ENCODE measurements at regions not wholly inside any gene's neighbourhood (a gene's known extent, or its start where the extent isn't known, plus 50 kb on each side); places are given as distances from the start of the nearest gene placed in this dataset.
"Not testable (repeated sequence)": the region's sequence is repeated elsewhere in the genome, so short reads cannot be mapped to it uniquely, and the experiment has no call there.

DNA sequence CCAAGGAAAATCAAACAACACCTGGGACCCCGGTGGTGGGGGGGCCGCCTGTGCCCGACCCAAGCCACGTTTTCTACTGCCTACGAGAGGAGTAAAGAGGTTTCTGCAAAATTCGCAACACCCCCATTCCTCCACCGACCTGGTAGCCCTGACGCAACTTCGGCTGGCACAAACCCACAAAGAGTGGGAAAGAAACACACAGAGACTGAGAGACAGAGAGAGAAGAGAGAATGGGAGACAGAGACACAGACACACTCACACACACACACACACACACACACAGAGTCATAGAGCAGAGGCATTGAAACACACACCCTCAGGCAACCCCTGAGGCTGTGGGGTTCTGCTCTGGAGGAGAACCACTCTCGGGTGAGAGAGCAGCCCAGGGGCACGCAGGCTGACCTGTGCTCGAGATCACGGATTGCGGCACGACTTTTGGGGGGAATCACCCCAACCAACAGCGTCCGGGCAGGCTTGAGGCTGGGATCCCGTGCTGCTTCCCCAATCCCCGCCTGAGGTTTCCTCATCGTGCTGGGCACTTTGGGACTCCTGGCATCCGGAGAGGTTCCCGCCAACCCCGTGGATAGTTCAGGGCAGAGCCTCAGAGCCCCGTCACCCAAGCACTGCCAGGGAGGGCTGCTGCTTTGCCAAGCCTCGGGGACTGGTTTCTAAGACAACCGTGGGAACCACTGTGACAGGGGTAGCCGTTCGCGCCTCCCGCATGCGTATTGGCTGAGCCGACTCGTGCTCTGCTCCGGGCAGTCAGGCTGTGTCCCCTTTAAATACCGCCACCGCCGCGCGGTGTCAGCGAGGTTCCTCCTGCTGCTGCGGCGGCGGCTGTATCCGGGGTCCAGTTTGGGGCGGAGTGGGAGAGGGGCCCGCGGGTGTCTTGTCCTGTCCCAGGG, 682.4 kb upstream of the TPTE start:
- Histone ChIP-seq H3K36me3 (ENCODE audit: control insufficient read depth in 2 of 3, insufficient read depth in 3 of 3, low read length in 3 of 3) (no peaks in the 10 kb centered on the region), H3K27ac (ENCODE audit: low read depth in 2 of 2, low read length in 2 of 2) (no peak overlapping the region), H3K4me3 (ENCODE audit: low read length in 3 of 3) (no peak overlapping the region), H3K9me3 (ENCODE audit: control insufficient read depth in 2 of 3, insufficient read depth in 1 of 3, low read length in 3 of 3) (peaks cover 0 to 8% (median 0%) of the 10 kb centered on the region in 3 donors), H3K27me3 (ENCODE audit: control insufficient read depth, insufficient read depth, low read length) (no peaks in the 10 kb centered on the region), H3K4me1 (ENCODE audit: control insufficient read depth in 2 of 3, insufficient read depth in 2 of 3, low read depth in 1 of 3, low read length in 3 of 3) (no peaks in the 10 kb centered on the region), H3K9ac (ENCODE audit: low read length in 3 of 3) (no peak overlapping the region)
- peak in 2 of 5 donors; percentile 41 to 89 for DNase-seq
- TF ChIP-seq, protein P1, sequence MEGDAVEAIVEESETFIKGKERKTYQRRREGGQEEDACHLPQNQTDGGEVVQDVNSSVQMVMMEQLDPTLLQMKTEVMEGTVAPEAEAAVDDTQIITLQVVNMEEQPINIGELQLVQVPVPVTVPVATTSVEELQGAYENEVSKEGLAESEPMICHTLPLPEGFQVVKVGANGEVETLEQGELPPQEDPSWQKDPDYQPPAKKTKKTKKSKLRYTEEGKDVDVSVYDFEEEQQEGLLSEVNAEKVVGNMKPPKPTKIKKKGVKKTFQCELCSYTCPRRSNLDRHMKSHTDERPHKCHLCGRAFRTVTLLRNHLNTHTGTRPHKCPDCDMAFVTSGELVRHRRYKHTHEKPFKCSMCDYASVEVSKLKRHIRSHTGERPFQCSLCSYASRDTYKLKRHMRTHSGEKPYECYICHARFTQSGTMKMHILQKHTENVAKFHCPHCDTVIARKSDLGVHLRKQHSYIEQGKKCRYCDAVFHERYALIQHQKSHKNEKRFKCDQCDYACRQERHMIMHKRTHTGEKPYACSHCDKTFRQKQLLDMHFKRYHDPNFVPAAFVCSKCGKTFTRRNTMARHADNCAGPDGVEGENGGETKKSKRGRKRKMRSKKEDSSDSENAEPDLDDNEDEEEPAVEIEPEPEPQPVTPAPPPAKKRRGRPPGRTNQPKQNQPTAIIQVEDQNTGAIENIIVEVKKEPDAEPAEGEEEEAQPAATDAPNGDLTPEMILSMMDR (IDR thresholded peaks at IDR 0.05; ENCODE audit: borderline replicate concordance, extremely low read depth, insufficient read depth), result no peak
- intact Hi-C loops (cut with DNase I), result no loop called here
- FAIRE-seq, result no peak

DNA sequence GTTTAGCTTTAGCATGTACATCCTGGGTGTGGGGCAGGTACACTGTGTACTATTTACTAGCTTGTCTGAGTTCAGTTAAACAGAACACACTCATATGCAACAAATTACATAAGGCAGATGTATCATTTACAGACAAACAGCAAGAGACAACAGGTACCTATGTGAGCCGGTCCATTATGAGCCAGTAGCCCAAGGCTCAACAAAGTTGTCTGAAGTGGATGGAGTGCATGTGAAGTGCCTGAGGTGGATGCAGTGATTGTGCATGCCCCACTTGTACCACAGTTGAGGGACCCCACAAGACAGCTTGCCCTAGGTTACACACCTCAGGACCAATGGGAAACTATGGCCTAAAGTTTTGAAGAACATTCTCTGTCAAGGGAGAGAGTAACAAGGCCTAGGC, 677.3 kb upstream of the TPTE start:
- intact Hi-C loops (cut with DNase I); DNase-seq; H3K27me3 ChIP-seq (ENCODE audit: control insufficient read depth, insufficient read depth, low read length); H3K4me3 ChIP-seq (ENCODE audit: low read length in 3 of 3); FAIRE-seq; H3K4me1 ChIP-seq (ENCODE audit: control insufficient read depth in 2 of 3, insufficient read depth in 2 of 3, low read depth in 1 of 3, low read length in 3 of 3); H3K36me3 ChIP-seq (ENCODE audit: control insufficient read depth in 2 of 3, insufficient read depth in 3 of 3, low read length in 3 of 3); H3K9me3 ChIP-seq (ENCODE audit: control insufficient read depth in 2 of 3, insufficient read depth in 1 of 3, low read length in 3 of 3); H3K9ac ChIP-seq (ENCODE audit: low read length in 3 of 3); H3K27ac ChIP-seq (ENCODE audit: low read depth in 2 of 2, low read length in 2 of 2): not testable (repeated sequence)

DNA sequence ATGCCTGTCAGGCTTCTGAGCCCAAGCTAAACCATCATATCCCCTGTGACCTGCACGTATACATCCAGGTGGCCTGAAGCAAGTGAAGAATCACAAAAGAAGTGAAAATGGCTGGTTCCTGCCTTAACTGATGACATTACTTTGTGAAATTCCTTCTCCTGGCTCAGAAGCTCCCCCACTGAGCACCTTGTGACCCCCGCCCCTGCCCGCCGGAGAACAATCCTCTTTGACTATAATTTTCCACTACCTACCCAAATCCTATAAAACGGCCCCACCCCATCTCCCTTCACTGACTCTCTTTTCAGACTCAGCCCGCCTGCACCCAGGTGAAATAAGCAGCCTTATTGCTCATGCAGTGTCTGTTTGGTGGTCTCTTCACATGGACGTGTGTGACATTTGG, 673.9 kb upstream of the TPTE start:
- H3K9ac ChIP-seq (ENCODE audit: low read length in 3 of 3); FAIRE-seq; H3K4me1 ChIP-seq (ENCODE audit: control insufficient read depth in 2 of 3, insufficient read depth in 2 of 3, low read depth in 1 of 3, low read length in 3 of 3); H3K27ac ChIP-seq (ENCODE audit: low read depth in 2 of 2, low read length in 2 of 2); H3K4me3 ChIP-seq (ENCODE audit: low read length in 3 of 3); intact Hi-C loops (cut with DNase I); H3K36me3 ChIP-seq (ENCODE audit: control insufficient read depth in 2 of 3, insufficient read depth in 3 of 3, low read length in 3 of 3); H3K9me3 ChIP-seq (ENCODE audit: control insufficient read depth in 2 of 3, insufficient read depth in 1 of 3, low read length in 3 of 3); H3K27me3 ChIP-seq (ENCODE audit: control insufficient read depth, insufficient read depth, low read length); DNase-seq: not testable (repeated sequence)

DNA sequence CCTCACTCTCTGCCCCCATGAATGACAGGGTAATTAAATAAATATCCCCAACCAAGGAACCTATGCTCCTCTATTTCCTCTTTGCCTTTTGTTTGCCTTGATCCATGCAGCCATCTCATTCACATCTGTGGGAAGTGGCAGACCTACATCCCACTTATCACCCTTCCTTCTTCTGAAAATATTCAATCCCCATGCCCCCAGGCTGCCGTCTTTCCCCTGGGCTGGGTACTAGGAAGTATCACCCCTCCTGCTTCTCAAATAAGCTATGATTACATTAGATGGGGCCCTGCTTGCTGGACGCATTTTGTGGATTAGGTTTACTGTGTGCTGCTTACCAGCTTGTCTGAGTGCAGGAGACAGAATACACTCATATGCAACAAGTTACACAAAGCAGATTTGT, 670.2 kb upstream of the TPTE start:
- H3K36me3 ChIP-seq (ENCODE audit: control insufficient read depth in 2 of 3, insufficient read depth in 3 of 3, low read length in 3 of 3); H3K4me3 ChIP-seq (ENCODE audit: low read length in 3 of 3); H3K4me1 ChIP-seq (ENCODE audit: control insufficient read depth in 2 of 3, insufficient read depth in 2 of 3, low read depth in 1 of 3, low read length in 3 of 3); H3K27ac ChIP-seq (ENCODE audit: low read depth in 2 of 2, low read length in 2 of 2); H3K9ac ChIP-seq (ENCODE audit: low read length in 3 of 3); DNase-seq; H3K27me3 ChIP-seq (ENCODE audit: control insufficient read depth, insufficient read depth, low read length); H3K9me3 ChIP-seq (ENCODE audit: control insufficient read depth in 2 of 3, insufficient read depth in 1 of 3, low read length in 3 of 3); intact Hi-C loops (cut with DNase I); FAIRE-seq: not testable (repeated sequence)

DNA sequence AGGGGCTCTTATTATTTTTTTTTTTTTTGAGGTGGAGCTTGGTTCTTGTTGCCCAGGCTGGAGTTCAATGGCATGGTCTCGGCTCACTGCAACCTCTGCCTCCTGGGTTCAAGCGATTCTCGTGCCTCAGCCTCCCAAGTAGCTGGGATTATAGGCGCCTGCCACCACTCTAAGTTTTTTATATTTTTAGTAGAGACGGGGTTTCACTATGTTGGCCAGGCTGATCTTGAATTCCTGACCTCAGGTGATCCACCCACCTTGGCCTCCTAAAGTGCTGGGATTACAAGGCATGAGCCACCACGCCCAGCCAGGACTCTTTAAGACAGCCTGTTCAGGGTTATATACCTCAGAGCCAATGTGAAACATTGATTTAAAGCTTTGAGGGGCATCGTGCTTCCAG, 669.7 kb upstream of the TPTE start:
- H3K36me3 ChIP-seq (ENCODE audit: control insufficient read depth in 2 of 3, insufficient read depth in 3 of 3, low read length in 3 of 3); H3K27ac ChIP-seq (ENCODE audit: low read depth in 2 of 2, low read length in 2 of 2); intact Hi-C loops (cut with DNase I); H3K27me3 ChIP-seq (ENCODE audit: control insufficient read depth, insufficient read depth, low read length); DNase-seq; H3K9me3 ChIP-seq (ENCODE audit: control insufficient read depth in 2 of 3, insufficient read depth in 1 of 3, low read length in 3 of 3); H3K4me1 ChIP-seq (ENCODE audit: control insufficient read depth in 2 of 3, insufficient read depth in 2 of 3, low read depth in 1 of 3, low read length in 3 of 3); FAIRE-seq; H3K4me3 ChIP-seq (ENCODE audit: low read length in 3 of 3); H3K9ac ChIP-seq (ENCODE audit: low read length in 3 of 3): not testable (repeated sequence)

DNA sequence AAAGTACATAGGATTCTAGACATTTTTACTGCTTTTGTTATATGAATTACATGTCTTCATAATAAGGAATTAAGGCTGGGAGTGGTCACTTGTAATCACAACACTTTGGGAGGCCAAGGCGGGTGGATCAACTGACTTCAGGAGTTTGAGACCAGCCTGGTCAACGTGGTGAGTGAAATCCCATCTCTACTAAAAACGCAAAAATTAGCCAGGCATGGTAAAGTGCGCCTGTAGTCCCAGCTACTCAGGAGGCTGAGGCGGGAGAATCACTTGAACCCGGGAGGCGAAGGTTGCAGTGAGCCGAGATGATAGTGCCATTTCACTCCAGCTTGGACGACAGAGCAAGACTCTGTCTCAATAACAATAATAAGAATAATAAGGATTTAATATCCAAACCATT, 663.8 kb upstream of the TPTE start:
- FAIRE-seq; intact Hi-C loops (cut with DNase I): not testable (repeated sequence)

DNA sequence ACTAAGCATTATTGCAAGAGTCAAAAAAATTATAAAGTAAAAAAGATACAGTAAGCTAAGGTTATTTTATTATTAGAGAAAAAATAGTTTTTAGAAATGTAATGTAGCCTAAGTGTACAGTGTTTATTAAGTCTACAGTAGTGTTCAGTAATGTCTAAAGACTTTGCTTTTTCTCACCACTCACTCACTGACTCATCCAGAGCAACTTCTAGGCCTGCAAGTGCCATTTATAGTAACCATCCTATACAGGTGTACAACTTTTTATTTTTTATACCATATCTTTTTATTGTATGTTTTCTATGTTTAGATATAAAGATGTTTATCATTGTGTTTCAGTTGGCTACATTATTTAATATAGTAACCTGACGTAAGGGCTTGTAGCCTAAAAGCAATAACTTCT, 661.5 kb upstream of the TPTE start:
- DNase-seq; H3K9me3 ChIP-seq (ENCODE audit: control insufficient read depth in 2 of 3, insufficient read depth in 1 of 3, low read length in 3 of 3): not testable (repeated sequence)

More for the DNA sequence above, 663.8 kb upstream of the TPTE start:
- H3K4me1 ChIP-seq (ENCODE audit: control insufficient read depth in 2 of 3, insufficient read depth in 2 of 3, low read depth in 1 of 3, low read length in 3 of 3); H3K36me3 ChIP-seq (ENCODE audit: control insufficient read depth in 2 of 3, insufficient read depth in 3 of 3, low read length in 3 of 3); H3K9ac ChIP-seq (ENCODE audit: low read length in 3 of 3); H3K27ac ChIP-seq (ENCODE audit: low read depth in 2 of 2, low read length in 2 of 2); DNase-seq; H3K27me3 ChIP-seq (ENCODE audit: control insufficient read depth, insufficient read depth, low read length); H3K9me3 ChIP-seq (ENCODE audit: control insufficient read depth in 2 of 3, insufficient read depth in 1 of 3, low read length in 3 of 3); H3K4me3 ChIP-seq (ENCODE audit: low read length in 3 of 3): not testable (repeated sequence)

More for the DNA sequence above, 661.5 kb upstream of the TPTE start:
- H3K4me3 ChIP-seq (ENCODE audit: low read length in 3 of 3); H3K27me3 ChIP-seq (ENCODE audit: control insufficient read depth, insufficient read depth, low read length); intact Hi-C loops (cut with DNase I); FAIRE-seq; H3K27ac ChIP-seq (ENCODE audit: low read depth in 2 of 2, low read length in 2 of 2); H3K9ac ChIP-seq (ENCODE audit: low read length in 3 of 3); H3K36me3 ChIP-seq (ENCODE audit: control insufficient read depth in 2 of 3, insufficient read depth in 3 of 3, low read length in 3 of 3); H3K4me1 ChIP-seq (ENCODE audit: control insufficient read depth in 2 of 3, insufficient read depth in 2 of 3, low read depth in 1 of 3, low read length in 3 of 3): not testable (repeated sequence)
